ENCODE measurements at regions not wholly inside any gene's neighbourhood (a gene's known extent, or its start where the extent isn't known, plus 50 kb on each side); places are given as distances from the start of the nearest gene placed in this dataset.

GRCh38 chr10:128568990-128569945, 443.0 kb upstream of the MKI67 start:
- TF ChIP-seq ZNF512 (CRISPR knock-in tag; IDR thresholded peaks at IDR 0.05), result no peak
- no peak for TF ChIP-seq FOXA1 (IDR thresholded peaks at IDR 0.05)
- no peak for TF ChIP-seq FOXA1 (CRISPR knock-in tag; IDR thresholded peaks at IDR 0.05)
- no peak for TF ChIP-seq CBFB (CRISPR knock-in tag; IDR thresholded peaks at IDR 0.05)

Data from HepG2 (cell line).